PC-9 (cell line): ENCODE measurements at regions not wholly inside any gene's neighbourhood (a gene's known extent, or its start where the extent isn't known, plus 50 kb on each side); places are given as distances from the start of the nearest gene placed in this dataset.

Source experiments
- EZH2 ChIP-seq: fragments of 200-600 bp; sonication (generic); IDR thresholded peaks from 2 replicates; pipeline ENCODE4 v1.8.0; 2017; ENCODE audit warnings: antibody characterized with exemption, low read depth
- TF ChIP-seq, protein P1 (sequence below): fragments of 200-600 bp; sonication (generic); conservative IDR thresholded peaks from 2 replicates; pipeline ENCODE4 v1.6.1; 2017; ENCODE audit warnings: mixed run types, antibody characterized with exemption, mild to moderate bottlenecking, moderate library complexity

DNA sequence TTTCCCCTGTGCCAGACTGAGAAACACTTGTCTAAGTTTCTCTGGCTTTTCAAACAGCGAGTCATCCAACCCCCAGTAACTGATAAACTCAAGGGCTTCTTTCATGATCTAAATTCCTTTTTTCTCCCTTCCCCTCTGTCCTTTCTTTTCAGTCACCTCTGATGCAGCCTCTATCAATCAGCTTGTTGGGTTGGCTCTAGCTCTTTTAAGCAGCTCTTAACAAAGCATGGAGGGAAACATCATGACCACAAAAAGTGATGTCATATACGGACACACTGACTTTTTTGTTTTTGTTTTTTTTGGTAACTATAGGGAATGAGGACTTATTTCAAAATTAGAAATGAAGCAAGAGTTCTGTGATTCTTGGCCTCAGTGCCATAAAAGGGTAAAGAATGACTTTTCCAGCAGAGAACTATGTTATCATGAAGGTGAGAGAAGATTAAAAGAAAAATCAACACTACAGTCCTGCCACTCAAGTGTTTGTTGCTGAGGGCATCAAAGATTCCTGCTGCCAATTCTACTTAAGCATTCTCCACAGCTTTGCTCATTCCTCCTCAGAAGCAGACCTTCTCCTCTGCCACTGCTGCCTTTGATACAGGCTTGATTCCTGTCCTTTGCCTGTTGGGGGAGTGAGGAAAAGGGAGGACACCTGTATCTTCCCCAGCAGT, 457.0 kb upstream of the ONECUT1 start:
- TF ChIP-seq, protein P1, sequence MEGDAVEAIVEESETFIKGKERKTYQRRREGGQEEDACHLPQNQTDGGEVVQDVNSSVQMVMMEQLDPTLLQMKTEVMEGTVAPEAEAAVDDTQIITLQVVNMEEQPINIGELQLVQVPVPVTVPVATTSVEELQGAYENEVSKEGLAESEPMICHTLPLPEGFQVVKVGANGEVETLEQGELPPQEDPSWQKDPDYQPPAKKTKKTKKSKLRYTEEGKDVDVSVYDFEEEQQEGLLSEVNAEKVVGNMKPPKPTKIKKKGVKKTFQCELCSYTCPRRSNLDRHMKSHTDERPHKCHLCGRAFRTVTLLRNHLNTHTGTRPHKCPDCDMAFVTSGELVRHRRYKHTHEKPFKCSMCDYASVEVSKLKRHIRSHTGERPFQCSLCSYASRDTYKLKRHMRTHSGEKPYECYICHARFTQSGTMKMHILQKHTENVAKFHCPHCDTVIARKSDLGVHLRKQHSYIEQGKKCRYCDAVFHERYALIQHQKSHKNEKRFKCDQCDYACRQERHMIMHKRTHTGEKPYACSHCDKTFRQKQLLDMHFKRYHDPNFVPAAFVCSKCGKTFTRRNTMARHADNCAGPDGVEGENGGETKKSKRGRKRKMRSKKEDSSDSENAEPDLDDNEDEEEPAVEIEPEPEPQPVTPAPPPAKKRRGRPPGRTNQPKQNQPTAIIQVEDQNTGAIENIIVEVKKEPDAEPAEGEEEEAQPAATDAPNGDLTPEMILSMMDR = no peak
- TF ChIP-seq EZH2 = no peak
